Cardiac muscle cell (in vitro differentiated cells and primary cell): ENCODE measurements at regions not wholly inside any gene's neighbourhood (a gene's known extent, or its start where the extent isn't known, plus 50 kb on each side); places are given as distances from the start of the nearest gene placed in this dataset.

Experiments
- DNase-seq, 2 donors: peaks; one replicate each; pipeline versions ENCODE4 v3.0.0 to v3.0.0-alpha.2; 2010 to 2017; ENCODE audit warnings: low read depth in 1 of 2, low spot score in 1 of 2
- H3K27ac ChIP-seq: fragments of 200-600 bp; sonication (generic); 2 replicates; pipeline ENCODE4 v1.5.1; 2016
- H3K27me3 ChIP-seq: fragments of 200-600 bp; sonication (generic); 2 replicates; pipeline ENCODE4 v1.6.0; 2016; ENCODE audit warnings: control low read depth
- H3K36me3 ChIP-seq: fragments of 200-600 bp; sonication (generic); 2 replicates; pipeline ENCODE4 v1.5.1; 2016; ENCODE audit warnings: control low read depth
- H3K4me1 ChIP-seq: fragments of 200-600 bp; sonication (generic); 2 replicates; pipeline ENCODE4 v1.8.1; 2017; ENCODE audit warnings: low read depth, mild to moderate bottlenecking, mixed run types
- H3K4me3 ChIP-seq: fragments of 200-600 bp; sonication (generic); 2 replicates; pipeline ENCODE4 v1.5.1; 2016; ENCODE audit warnings: mild to moderate bottlenecking
- H3K9me3 ChIP-seq: fragments of 200-600 bp; sonication (generic); 2 replicates; pipeline ENCODE4 v1.5.1; 2017; ENCODE audit warnings: low read depth, mild to moderate bottlenecking, control low read depth
- CTCF ChIP-seq: IDR thresholded peaks from 2 replicates; pipeline ENCODE4 v1.5.1; 2012; ENCODE audit warnings: low read depth, mild to moderate bottlenecking, low read length

- no peak for TF ChIP-seq CTCF
- no peaks in the 10 kb centered on the region for H3K4me1 ChIP-seq
- no peak overlapping the region for H3K4me3 ChIP-seq
- H3K27me3 ChIP-seq: no peaks in the 10 kb centered on the region
- no peaks in the 10 kb centered on the region for H3K9me3 ChIP-seq
- H3K36me3 ChIP-seq: no peaks in the 10 kb centered on the region
- DNase-seq: no peak
- no peak overlapping the region for H3K27ac ChIP-seq
Observed at GRCh38 chr16:73485880-73486279, 438.0 kb upstream of the ZFHX3 start.

- Histone ChIP-seq H3K27me3 (no peaks in the 10 kb centered on the region), H3K36me3 (no peaks in the 10 kb centered on the region), H3K9me3 (no peaks in the 10 kb centered on the region), H3K4me1 (no peaks in the 10 kb centered on the region), H3K4me3 (no peak overlapping the region), H3K27ac (no peak overlapping the region)
- no peak for DNase-seq
- TF ChIP-seq CTCF: no peak
Observed at GRCh38 chr16:73483934-73484711, 436.2 kb upstream of the ZFHX3 start.

DNA sequence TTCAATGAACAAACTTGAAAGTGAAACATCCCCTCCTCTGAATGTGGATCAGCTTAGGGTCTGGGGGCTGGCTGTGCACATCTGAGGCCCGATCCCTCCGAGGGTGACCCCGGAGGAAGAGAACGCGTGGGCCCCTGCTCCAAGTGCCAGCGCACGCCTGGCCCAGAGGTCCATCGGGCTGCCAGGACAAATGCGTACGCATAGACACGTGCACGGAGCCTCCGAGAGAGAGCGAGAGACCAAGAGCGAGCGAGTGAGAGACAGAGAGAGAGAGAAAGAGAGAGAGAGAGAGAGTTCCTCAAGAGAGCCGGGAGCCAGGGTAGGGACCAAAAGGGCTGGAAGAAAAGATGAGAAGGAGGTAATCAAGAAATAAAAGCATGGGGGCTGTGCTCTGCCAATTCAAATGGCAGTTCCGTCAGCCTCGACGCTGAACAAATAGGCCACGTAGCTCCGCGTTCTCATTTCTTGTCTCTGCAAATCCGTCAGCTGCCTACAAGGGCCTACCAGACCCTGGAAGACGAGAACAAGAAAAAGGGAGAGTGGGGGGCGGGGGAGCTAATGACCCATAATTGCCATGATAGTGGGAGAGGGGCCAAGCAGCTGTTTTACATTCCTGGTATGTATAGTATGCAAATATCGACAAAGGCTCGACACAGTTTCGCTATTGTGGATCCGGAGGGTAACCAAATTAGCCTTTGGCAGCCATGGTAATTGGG is 435.3 kb upstream of the ZFHX3 start:
- TF ChIP-seq CTCF: no peak
- H3K27ac ChIP-seq: no peak overlapping the region
- H3K36me3 ChIP-seq: no peaks in the 10 kb centered on the region
- H3K9me3 ChIP-seq: no peaks in the 10 kb centered on the region
- no peak for DNase-seq
- no peaks in the 10 kb centered on the region for H3K4me1 ChIP-seq
- no peaks in the 10 kb centered on the region for H3K27me3 ChIP-seq
- no peak overlapping the region for H3K4me3 ChIP-seq

GRCh38 chr16:73482310-73482709 is 434.4 kb upstream of the ZFHX3 start:
- no peaks in the 10 kb centered on the region for H3K27me3 ChIP-seq

GRCh38 chr16:73480381-73480780 is 432.5 kb upstream of the ZFHX3 start:
- Histone ChIP-seq H3K27ac (no peak overlapping the region), H3K4me1 (no peaks in the 10 kb centered on the region), H3K9me3 (no peaks in the 10 kb centered on the region), H3K36me3 (no peaks in the 10 kb centered on the region), H3K27me3 (no peaks in the 10 kb centered on the region), H3K4me3 (no peak overlapping the region)
- DNase-seq: no peak
- TF ChIP-seq CTCF: no peak

More at GRCh38 chr16:73482310-73482709, 434.4 kb upstream of the ZFHX3 start:
- TF ChIP-seq CTCF: no peak
- H3K27ac ChIP-seq: no peak overlapping the region
- no peaks in the 10 kb centered on the region for H3K36me3 ChIP-seq
- H3K4me3 ChIP-seq: no peak overlapping the region
- DNase-seq: no peak
- H3K4me1 ChIP-seq: no peaks in the 10 kb centered on the region
- H3K9me3 ChIP-seq: no peaks in the 10 kb centered on the region
